ENCODE measurements at regions not wholly inside any gene's neighbourhood (a gene's known extent, or its start where the extent isn't known, plus 50 kb on each side); places are given as distances from the start of the nearest gene placed in this dataset.

- TF ChIP-seq CTCF (conservative IDR thresholded peaks at IDR 0.05 in 1 of 2, IDR thresholded peaks at IDR 0.05 in 1 of 2; ENCODE audit: low read depth in 1 of 2, low read length in 2 of 2) (no peak), EZH2 (IDR thresholded peaks at IDR 0.05; ENCODE audit: low read length, missing control alignments) (no peak)
These were observed 206.7 kb upstream of the IGF1R start for GRCh38 chr15:98441599-98441998.
